Stimulated activated CD8-positive, alpha-beta memory T cell treated with anti-CD3 and anti-CD28 coated beads, Interleukin-15, amount 100 ng/mL, for 4 hours (primary cell): ENCODE measurements at regions not wholly inside any gene's neighbourhood (a gene's known extent, or its start where the extent isn't known, plus 50 kb on each side); places are given as distances from the start of the nearest gene placed in this dataset.

ENCODE experiments used
- DNase-seq, 2 donors: peaks; one replicate each; pipeline ENCODE4 v3.0.0-alpha.2; 2020; ENCODE audit warnings: low read depth in 2 of 2

DNA sequence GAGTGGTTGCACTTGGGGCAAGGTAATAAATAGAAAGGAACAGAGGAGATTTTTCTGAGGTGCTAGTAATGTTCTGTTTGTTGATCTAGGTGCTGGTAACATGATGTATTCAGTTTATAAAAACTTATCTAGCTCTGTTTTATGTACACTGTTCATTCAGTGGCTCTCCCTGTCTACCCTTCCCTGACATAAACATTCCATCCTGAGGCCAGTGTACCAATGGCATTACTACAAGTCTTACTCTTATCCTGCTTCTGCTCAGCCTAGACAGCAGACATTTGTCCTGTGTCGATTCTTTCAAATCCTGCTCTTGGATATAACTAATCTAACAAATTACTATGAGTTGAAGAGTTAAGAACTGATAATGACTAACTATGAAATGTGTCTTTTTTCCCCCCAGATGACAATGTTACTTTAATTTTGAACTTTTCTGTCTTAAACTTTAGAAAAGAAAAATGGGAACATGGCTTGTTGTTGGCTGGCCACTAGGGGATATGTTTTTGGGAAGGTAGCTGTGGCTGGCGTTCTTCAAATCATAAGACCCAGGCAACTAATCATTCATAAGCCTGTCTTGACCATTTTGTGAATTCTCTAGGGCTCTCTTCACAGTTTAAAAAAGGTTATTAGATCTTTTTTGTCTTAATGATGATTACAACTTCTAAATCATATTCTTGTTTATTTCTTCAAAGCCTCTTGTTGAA lies 390.9 kb downstream of the PBX1 start:
- no peak for DNase-seq

DNA sequence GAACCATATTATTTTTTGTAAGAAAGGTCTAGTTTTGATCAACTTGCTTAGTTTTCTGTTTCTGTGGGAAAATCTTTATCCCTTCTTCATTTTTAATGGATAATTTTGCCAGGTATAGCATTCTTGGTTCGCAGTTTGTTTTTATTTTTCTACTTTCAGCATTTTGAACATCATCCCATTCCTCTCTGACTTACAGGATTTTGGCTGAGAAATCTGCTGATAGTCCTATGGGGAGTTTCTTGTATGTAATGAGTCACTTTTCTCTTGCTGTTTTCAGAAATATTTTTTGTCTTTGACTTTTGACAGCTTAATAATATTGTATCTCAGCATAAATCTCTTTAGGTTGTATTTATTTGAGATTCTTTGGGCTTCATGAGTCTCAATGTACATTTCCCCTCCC lies 389.1 kb downstream of the PBX1 start:
- no peak for DNase-seq

DNA sequence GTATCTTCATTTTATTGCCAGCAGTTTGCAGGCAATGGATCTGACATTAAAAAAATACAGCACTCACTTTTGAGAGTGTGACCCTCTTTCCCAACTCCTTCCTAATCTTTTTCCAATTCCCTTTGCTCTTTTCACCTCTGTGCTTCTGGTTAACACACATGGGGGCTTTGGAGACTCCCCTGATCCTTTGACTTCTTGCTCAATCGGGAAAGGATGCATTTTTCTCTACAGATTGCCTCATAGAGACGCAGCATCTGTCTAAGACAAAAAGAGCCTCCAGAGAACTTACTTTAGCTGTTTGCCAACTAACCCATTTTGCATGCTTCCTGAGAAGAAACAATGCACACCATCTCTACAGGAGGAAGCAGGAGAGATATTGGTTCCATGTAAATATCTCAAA lies 378.3 kb downstream of the PBX1 start:
- DNase-seq = no peak

DNA sequence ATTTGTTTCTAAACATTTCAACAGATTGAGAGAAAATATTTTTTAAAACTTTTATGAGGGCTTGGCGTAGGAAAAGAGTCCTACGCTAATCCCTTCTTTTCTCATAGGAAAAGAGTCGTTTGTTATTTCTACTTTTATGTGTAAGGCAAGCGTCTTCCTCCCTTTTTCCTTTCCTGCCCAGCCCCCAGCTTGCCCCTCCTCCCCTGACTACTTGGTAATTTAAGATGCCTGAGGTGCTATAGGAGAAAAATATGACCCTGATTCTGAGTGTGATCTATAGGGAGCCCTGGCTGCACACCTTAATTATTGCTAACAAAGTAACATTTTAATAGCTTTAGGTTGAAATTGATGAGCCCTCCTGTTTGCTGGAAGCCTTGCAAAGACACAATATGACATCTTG lies 373.6 kb downstream of the PBX1 start:
- no peak for DNase-seq

DNA sequence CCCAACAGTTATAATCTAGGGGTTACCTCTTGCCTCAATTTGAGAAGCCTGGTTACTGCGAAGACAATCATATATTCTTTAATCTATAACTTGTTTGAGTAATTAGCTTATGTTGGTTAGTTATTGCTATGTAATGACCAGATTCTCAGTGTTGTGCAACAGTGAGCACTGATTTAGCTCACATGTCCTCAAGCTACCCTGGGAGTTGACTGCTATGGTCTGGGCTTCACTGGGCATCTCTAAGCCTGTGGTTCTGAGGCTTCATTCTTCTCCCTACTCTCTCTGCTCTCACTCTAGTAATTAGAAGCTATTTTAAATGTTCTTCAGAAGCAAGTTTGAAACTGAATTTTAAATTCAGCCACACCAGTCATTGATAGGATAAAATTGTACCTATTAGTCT lies 371.8 kb downstream of the PBX1 start:
- DNase-seq = no peak

DNA sequence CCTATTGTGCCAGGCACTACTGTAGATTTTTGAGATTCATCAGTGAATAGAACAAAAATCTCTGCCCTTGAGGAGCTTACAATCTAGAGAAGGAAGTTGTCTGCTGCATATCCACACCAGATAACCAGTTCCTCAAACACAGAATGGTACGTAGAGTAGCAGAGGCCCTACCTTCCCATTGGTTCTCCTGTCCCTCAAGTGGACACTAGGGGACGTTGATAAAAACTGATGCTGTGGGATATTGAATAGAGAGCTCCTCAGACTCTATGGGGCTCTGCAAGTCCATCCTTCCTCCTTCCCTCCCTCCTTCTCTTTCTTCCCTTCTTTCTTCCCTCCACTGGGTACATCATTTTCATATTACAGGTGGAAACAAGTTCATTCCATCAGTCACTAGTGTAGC lies 371.3 kb downstream of the PBX1 start:
- DNase-seq = no peak

DNA sequence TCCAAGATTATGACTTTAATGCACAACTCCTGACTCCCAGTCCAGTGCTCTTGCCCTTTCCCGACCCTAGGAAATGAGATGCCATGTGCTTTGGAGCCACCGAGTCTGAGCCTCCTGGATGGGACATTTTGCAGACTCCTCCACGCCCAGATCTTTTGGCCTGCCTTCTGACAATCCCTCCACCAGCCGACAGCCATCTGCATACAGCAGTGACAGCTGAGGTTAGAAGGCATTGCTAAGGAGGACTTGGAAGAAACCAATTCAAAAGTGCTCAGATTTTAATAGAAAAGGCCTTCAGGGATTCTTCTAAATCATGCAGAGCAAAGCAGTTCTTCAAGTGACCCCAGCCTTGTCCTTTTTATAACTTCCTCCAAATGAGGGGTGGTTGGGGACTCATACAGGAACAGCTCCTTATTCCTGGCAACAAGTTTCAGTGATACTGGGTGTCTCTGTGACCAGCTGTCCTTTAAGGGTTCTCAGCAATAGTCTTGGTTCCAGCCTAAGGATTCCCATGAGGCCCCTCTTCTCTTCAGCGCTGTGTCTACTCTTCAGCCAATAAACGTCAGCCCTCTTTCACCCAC lies 369.3 kb downstream of the PBX1 start:
- no peak for DNase-seq

DNA sequence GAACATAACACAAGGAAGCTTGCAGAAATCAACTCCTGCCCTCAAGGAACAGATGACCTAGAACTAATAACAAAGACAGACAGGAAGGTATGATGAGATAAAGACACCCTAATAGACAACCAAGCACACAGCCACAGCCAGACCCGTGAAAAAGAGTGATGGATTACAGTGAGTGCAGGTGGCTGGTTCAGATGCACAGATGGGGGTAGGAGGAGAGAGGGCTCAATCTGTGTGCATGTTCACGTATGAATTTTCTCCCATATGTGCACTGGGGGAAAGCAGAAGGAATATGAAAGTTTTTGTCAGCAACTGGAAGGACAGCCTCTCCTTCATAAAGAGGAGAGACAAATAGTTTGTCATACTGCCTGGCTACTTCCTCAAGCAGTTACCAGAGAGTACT lies 367.1 kb downstream of the PBX1 start:
- DNase-seq = no peak

DNA sequence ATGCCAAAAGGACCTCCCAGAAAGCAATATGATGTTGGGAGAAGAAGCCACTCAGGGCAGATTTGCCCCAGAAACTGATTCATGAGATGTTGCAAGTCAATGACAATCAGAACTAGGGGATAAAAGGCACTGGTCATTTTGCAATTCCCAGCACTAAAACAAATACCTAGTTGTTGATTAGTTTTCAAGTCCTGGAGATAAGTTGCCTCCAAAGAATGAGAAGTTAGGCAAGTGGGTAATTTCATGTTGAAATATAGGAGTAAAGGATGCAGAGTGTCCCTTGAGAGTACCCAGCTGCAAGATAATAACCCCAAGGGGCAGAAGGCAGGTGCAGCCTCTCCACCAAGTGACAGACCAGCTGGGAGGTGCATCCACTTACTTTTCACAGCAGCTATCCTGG lies 363.6 kb downstream of the PBX1 start:
- no peak for DNase-seq

DNA sequence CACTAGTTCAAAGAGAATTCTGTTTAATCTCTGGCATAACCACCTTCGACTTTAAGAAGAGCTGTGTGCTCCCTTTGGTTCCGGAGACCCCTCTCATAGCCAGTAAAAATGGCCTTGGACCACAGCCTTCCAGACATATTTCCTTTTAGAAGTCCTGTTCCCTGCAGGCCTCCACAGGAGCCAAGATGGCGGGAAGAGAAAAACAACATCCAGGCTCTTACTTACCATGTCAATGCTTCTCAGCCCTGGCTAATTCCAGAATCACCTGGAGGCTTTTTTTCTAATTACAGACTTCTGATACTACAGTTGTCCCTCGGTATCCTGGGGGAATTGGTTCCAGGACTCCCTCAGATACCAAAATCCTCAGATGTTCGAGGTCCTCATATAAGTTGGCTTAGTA lies 362.5 kb downstream of the PBX1 start:
- no peak for DNase-seq

DNA sequence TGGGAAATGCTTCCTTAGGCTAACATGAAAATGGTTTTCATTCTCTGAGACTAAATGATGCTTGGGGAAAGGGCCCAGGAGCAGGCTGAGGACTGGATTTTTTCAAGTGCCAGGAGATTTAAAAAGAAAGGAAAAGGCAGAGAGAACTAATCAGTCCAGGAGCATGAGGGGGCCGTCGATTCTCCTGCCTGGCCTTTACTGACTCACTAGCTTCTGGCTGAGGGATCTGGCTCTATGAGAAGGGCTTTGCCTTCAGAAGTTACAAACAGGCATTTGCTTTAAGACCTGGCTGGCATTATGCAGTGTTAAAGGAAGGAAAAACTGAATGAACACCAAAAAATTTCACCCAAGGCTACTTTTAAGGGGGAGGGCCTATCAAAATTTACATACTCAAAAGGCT lies 359.2 kb downstream of the PBX1 start:
- DNase-seq = no peak

DNA sequence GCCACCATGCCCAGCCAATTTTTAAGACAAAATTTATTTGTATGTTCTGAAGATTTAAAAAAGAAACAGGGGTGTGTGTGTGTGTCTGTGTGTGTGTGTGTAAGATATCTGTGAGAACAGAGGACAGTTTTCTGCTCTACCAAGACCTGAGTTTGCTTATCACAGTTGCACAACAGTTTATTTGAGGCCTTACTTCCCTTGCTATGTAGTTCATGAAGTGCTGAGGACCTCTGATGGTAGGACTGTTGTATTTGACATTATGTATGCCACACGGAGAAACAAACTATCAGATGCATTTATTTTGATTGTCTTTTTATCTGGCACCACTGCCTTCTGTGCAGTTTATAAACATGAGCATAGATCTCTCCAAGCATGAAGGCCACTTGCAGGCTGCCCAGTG lies 355.2 kb downstream of the PBX1 start:
- DNase-seq = no peak

DNA sequence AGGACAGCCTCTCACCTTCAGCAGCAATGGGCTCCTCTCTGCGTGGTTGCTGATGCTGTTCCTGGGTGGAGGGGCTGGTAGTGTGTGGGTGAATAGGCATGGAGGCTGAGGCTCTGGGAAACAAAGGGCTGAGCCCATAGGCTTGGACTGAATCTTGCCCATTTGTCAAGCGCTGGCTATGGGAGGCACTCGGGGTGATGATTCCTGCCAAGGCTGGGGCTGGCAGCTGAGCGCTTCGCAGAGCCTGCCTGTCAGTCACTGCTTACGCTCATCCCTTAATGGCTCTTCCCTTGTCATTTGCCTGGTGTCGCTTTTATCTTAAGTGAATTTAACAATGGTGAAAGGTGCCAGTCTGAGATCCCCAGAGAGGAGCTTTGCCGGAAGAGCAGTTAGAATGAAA lies 353.3 kb downstream of the PBX1 start:
- no peak for DNase-seq

DNA sequence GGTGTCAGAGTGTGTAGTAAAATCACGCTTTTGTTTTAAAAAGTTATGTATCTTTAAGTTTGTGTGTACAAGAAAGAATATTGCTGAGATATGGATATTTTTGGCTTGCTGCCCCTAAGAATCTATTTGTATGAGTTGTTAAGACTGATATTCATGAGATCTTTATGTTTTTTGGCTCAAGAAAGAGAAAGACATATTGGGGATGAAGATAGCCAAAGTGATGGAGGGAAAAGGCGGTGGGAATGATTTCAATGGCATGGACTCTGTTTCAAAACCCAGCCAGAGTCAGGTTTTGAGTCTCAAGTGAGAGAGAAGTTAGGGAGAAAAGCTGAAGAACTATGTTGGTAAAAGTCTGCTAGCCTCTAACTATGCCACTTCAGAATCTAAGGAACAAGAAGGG lies 351.7 kb downstream of the PBX1 start:
- no peak for DNase-seq

DNA sequence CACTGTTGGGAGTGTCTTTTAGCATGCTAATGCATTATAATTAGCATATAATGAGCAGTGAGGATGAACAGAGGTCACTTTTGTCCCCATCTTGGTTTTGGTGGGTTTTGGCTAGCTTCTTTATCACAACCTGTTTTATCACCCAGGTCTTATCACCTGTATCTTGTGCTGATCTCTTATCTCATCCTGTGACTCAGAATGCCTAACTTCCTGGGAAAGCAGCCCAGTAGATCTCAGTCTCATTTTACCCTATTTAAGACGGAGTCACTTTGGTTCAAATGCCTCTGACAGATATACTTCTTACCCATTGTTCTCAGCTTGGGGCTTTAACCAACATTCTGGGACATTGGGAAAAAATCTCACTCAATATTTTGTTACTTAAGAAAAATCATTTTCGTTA lies 348.7 kb downstream of the PBX1 start:
- no peak for DNase-seq

DNA sequence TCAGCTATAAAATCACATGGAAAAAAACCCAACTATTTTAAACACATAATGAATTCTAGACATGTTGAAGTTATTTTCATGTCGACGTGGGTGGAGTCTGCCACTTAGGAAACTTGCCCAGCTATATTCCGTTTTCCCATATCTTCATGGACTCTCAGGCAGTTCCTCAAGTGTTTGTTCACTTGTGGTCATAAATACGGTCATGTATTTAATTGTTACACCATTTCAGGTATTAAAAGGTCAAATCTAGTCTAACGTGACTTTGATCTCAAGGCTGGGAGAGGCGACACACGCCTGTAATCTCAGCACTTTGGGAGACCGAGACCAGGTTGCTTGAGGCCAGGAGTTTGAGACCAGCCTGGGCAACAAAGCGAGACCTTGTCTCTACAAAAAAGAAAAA lies 346.9 kb downstream of the PBX1 start:
- no peak for DNase-seq

DNA sequence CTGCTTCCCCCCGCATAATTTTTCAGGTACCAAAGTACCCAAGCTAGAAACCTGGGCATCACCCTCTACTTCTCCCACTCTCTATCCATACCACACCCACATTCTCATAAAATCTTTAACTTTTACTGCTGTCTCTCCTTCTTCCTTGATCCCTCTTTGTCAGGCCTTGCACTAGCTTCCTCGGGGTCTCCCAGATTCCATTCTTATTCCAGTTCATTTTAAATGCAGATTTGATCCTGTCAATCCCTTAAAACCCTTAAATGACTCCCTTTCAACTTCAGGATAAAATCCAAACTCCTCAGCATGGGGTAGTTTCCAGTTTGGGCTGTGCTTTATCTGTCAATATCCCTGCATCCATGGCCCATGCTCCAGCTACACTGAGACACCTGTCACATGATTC lies 343.5 kb downstream of the PBX1 start:
- DNase-seq = no peak
